Neural cell (in vitro differentiated cells): ENCODE measurements at regions not wholly inside any gene's neighbourhood (a gene's known extent, or its start where the extent isn't known, plus 50 kb on each side); places are given as distances from the start of the nearest gene placed in this dataset.

ENCODE experiments used
- EP300 ChIP-seq: fragments of 450-650 bp; conservative IDR thresholded peaks from 2 replicates; pipeline ENCODE4 v1.6.1; 2014; ENCODE audit warnings: antibody characterized with exemption, mild to moderate bottlenecking, moderate library complexity; ENCODE audit not compliant: poor library complexity, severe bottlenecking
- EZH2 ChIP-seq: fragments of 200-600, 300-800 bp; shearing (Covaris generic), sonication (generic); IDR thresholded peaks from 2 replicates; pipeline ENCODE4 v1.6.1; 2014; ENCODE audit warnings: antibody characterized with exemption, low read length, borderline replicate concordance, mild to moderate bottlenecking; ENCODE audit not compliant: insufficient read depth, poor library complexity, severe bottlenecking
- POLR2AphosphoS5 ChIP-seq: IDR thresholded peaks from 2 replicates; pipeline ENCODE4 v1.6.1; 2012
- SMC3 ChIP-seq: fragments of 450-650 bp; conservative IDR thresholded peaks from 2 replicates; pipeline ENCODE4 v1.6.1; 2014; ENCODE audit warnings: antibody characterized with exemption, mild to moderate bottlenecking, moderate library complexity; ENCODE audit not compliant: poor library complexity
- TF ChIP-seq, protein P1 (sequence below): fragments of 450-650 bp; IDR thresholded peaks from 2 replicates; pipeline ENCODE4 v1.5.1; 2014; ENCODE audit warnings: antibody characterized with exemption, mild to moderate bottlenecking, moderate library complexity; ENCODE audit not compliant: poor library complexity, severe bottlenecking

DNA sequence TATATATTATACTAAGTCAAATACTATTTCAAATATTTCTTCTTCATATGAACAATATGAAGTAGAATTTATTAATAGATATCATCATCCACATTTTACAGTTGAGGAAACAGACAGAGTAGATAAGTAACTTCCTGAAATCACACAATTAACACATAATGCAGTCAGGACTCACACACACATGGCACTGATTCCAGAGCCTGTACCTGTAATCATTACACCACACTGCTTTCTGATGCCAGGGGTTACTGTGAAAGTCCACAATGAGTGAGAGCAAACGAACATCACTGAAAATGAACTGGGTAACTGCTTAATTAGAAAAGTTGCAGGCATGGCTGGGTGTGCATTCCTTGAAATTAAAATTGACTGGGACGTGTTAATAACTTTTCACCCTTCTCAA lies 169.3 kb upstream of the IFNG-AS1 start:
- TF ChIP-seq, protein P1, sequence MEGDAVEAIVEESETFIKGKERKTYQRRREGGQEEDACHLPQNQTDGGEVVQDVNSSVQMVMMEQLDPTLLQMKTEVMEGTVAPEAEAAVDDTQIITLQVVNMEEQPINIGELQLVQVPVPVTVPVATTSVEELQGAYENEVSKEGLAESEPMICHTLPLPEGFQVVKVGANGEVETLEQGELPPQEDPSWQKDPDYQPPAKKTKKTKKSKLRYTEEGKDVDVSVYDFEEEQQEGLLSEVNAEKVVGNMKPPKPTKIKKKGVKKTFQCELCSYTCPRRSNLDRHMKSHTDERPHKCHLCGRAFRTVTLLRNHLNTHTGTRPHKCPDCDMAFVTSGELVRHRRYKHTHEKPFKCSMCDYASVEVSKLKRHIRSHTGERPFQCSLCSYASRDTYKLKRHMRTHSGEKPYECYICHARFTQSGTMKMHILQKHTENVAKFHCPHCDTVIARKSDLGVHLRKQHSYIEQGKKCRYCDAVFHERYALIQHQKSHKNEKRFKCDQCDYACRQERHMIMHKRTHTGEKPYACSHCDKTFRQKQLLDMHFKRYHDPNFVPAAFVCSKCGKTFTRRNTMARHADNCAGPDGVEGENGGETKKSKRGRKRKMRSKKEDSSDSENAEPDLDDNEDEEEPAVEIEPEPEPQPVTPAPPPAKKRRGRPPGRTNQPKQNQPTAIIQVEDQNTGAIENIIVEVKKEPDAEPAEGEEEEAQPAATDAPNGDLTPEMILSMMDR: no peak
- TF ChIP-seq EZH2 (no peak), POLR2AphosphoS5 (no peak), EP300 (no peak), SMC3 (no peak)
